ENCODE measurements at regions not wholly inside any gene's neighbourhood (a gene's known extent, or its start where the extent isn't known, plus 50 kb on each side); places are given as distances from the start of the nearest gene placed in this dataset.

- CTCF ChIA-PET: no interaction called here
- POLR2A ChIA-PET: no interaction called here
- H3K9ac ChIP-seq (ENCODE audit: low read length): no peak overlapping the region
- no peaks in the 10 kb centered on the region for H3K9me3 ChIP-seq (ENCODE audit: control insufficient read depth in 1 of 2, insufficient read depth in 1 of 2, low read depth in 1 of 2, low read length in 2 of 2)
- no peak overlapping the region for H2AFZ ChIP-seq (ENCODE audit: low read depth, low read length, poor library complexity, severe bottlenecking)
- no peaks in the 10 kb centered on the region for H3K27me3 ChIP-seq (ENCODE audit: insufficient read depth, low read length)
- H3K79me2 ChIP-seq (ENCODE audit: insufficient read depth, low read length): no peaks in the 10 kb centered on the region
- no peaks in the 10 kb centered on the region for H4K20me1 ChIP-seq (ENCODE audit: insufficient read depth)
- H3K4me2 ChIP-seq (ENCODE audit: low read length): no peak overlapping the region
- H3K27ac ChIP-seq (ENCODE audit: low read depth, low read length): no peak overlapping the region
- H3K4me3 ChIP-seq (replicated peaks in 1 of 2; ENCODE audit: low read depth in 1 of 2, low read length in 2 of 2): no peak overlapping the region
- no peaks in the 10 kb centered on the region for H3K9me2 ChIP-seq (ENCODE audit: insufficient read depth)
- no peaks in the 10 kb centered on the region for H3K4me1 ChIP-seq (ENCODE audit: control insufficient read depth in 1 of 2, insufficient read depth in 2 of 2, low read length in 2 of 2)
- no peak for ATAC-seq
- RAD21 ChIA-PET (ENCODE audit: low non-redundant PET in 1 of 2, low total read pairs in 2 of 2, uncharacterized antibody in 2 of 2, unreplicated experiment in 2 of 2): no interaction called here
- intact Hi-C loops (cut with micrococcal nuclease): no loop called here
- no peaks in the 10 kb centered on the region for H3K36me3 ChIP-seq (ENCODE audit: control insufficient read depth in 1 of 2, insufficient read depth in 2 of 2, low read length in 2 of 2)
- TF ChIP-seq ATF3 (IDR thresholded peaks at IDR 0.05) (no peak), ZBTB33 (IDR thresholded peaks at IDR 0.05; ENCODE audit: extremely low read depth, insufficient replicate concordance, low read length) (no peak), EZH2phosphoT487 (IDR thresholded peaks at IDR 0.05; ENCODE audit: borderline replicate concordance) (no peak), MAX (IDR thresholded peaks at IDR 0.05) (no peak), REST (IDR thresholded peaks at IDR 0.05; ENCODE audit: low read depth) (no peak), SIN3A (IDR thresholded peaks at IDR 0.05; ENCODE audit: low read depth) (no peak), JUND (IDR thresholded peaks at IDR 0.05) (no peak), CBX3 (IDR thresholded peaks at IDR 0.05; ENCODE audit: low read depth) (no peak), FOSL1 (IDR thresholded peaks at IDR 0.05; ENCODE audit: low read depth) (no peak), CTCF (IDR thresholded peaks at IDR 0.05 in 2 of 3, conservative IDR thresholded peaks at IDR 0.05 in 1 of 3; ENCODE audit: borderline replicate concordance in 1 of 3, insufficient read depth in 1 of 3, low read depth in 2 of 3, low read length in 2 of 3) (no peak), EGR1 (IDR thresholded peaks at IDR 0.05; ENCODE audit: low read depth) (no peak), ELF1 (IDR thresholded peaks at IDR 0.05; ENCODE audit: borderline replicate concordance, low read depth) (no peak), POLR2A (IDR thresholded peaks at IDR 0.05; ENCODE audit: borderline replicate concordance, extremely low read depth, insufficient read depth, insufficient read length) (no peak), SP1 (IDR thresholded peaks at IDR 0.05; ENCODE audit: low read depth) (no peak), RAD21 (IDR thresholded peaks at IDR 0.05; ENCODE audit: low read depth) (no peak), POLR2AphosphoS5 (IDR thresholded peaks at IDR 0.05; ENCODE audit: low read depth, low read length) (no peak), TCF7L2 (IDR thresholded peaks at IDR 0.05; ENCODE audit: borderline replicate concordance, extremely low read depth, insufficient read depth, insufficient read length) (no peak), YY1 (IDR thresholded peaks at IDR 0.05; ENCODE audit: extremely low read depth, insufficient replicate concordance, low read depth, low read length) (no peak), ZNF274 (IDR thresholded peaks at IDR 0.05; ENCODE audit: low read depth, low read length) (no peak), SRF (IDR thresholded peaks at IDR 0.05; ENCODE audit: low read depth) (no peak)
- BruUV-seq (replicated peaks): no TSS peak
- DNase-seq (ENCODE audit: low read depth, low spot score): no peak
Observed at GRCh38 chr7:13130321-13130720, 442.9 kb downstream of the ARL4A start.

Measured in HCT116 (cell line).